CD4-positive, alpha-beta T cell (primary cell): ENCODE measurements at regions not wholly inside any gene's neighbourhood (a gene's known extent, or its start where the extent isn't known, plus 50 kb on each side); places are given as distances from the start of the nearest gene placed in this dataset.

Experiments
- ATAC-seq: fragments of 200-7000 bp; cut with Tn5 transposase; one replicate; pipeline ENCODE4 v1.10.0; 2022; ENCODE audit warnings: mild to moderate bottlenecking; ENCODE audit not compliant: poor library complexity
- CTCF ChIA-PET: fragments of 350-600 bp; sonication (Branson Sonifier 250); formaldehyde crosslinking; loops from one replicate; lab custom pipeline; 2021; ENCODE audit warnings: antibody characterized with exemption, inconsistent platforms; lab: Charles Lee
- POLR2A ChIA-PET: fragments of 350-600 bp; sonication (Branson Sonifier 250); formaldehyde crosslinking; loops from one replicate; lab custom pipeline; 2021; ENCODE audit warnings: antibody characterized with exemption, inconsistent platforms; lab: Charles Lee
- DNase-seq, 14 experiments: peaks; one replicate each; pipeline ENCODE4 v3.0.0-alpha.2; 2013 to 2020; ENCODE audit warnings: mixed read lengths in 2 of 14
- H3K27ac ChIP-seq, 2 donors: one replicate each; pipeline versions ENCODE4 v1.5.1 to v1.7.0; 2013; ENCODE audit warnings: low read length in 2 of 2, low read depth in 1 of 2, mild to moderate bottlenecking in 1 of 2
- H3K27me3 ChIP-seq, 2 experiments: 1 replicate in 1 of 2; 2 replicates in 1 of 2; pipeline versions ENCODE4 v1.6.1 to v1.7.0; 2013; ENCODE audit warnings: low read length in 2 of 2, control low read depth in 1 of 2, mild to moderate bottlenecking in 1 of 2, moderate library complexity in 1 of 2; ENCODE audit not compliant: insufficient read depth in 2 of 2, control insufficient read depth in 1 of 2
- H3K36me3 ChIP-seq: one replicate; pipeline ENCODE4 v1.6.1; 2013; ENCODE audit warnings: low read length, control low read depth; ENCODE audit not compliant: insufficient read depth
- H3K4me1 ChIP-seq: one replicate; pipeline ENCODE4 v1.6.1; 2013; ENCODE audit warnings: low read length, control low read depth; ENCODE audit not compliant: insufficient read depth
- H3K4me3 ChIP-seq: one replicate; pipeline ENCODE4 v1.5.1; 2013; ENCODE audit warnings: mild to moderate bottlenecking, low read length, moderate library complexity
- H3K9me3 ChIP-seq, 2 experiments: 1 replicate in 1 of 2; 2 replicates in 1 of 2; pipeline versions ENCODE4 v1.6.1 to v1.7.0; 2013; ENCODE audit warnings: low read length in 2 of 2, mild to moderate bottlenecking in 2 of 2, control low read depth in 1 of 2, moderate library complexity in 1 of 2; ENCODE audit not compliant: control insufficient read depth in 1 of 2, insufficient read depth in 1 of 2
- H3K27ac Mint-ChIP-seq: one replicate; pipeline ENCODE4 v1.8.0; 2020; ENCODE audit warnings: mixed read lengths
- H3K27me3 Mint-ChIP-seq: one replicate; pipeline ENCODE4 v1.8.0; 2021; ENCODE audit warnings: mixed read lengths
- H3K36me3 Mint-ChIP-seq: one replicate; pipeline ENCODE4 v1.8.0; 2021; ENCODE audit warnings: low read depth, mixed read lengths
- H3K4me1 Mint-ChIP-seq: one replicate; pipeline ENCODE4 v1.8.0; 2021; ENCODE audit warnings: low read depth, mixed read lengths
- H3K4me3 Mint-ChIP-seq: one replicate; pipeline ENCODE4 v1.8.0; 2020; ENCODE audit warnings: mild to moderate bottlenecking, mixed read lengths
- H3K9me3 Mint-ChIP-seq: one replicate; pipeline ENCODE4 v1.8.0; 2020; ENCODE audit warnings: mixed read lengths
- intact Hi-C, 2 experiments: fragments of 100-400 bp; cut with DNase I in 1 of 2; cut with micrococcal nuclease in 1 of 2; formaldehyde crosslinking; loops; one replicate each; pipeline versions ENCODE4 v1.15.1 to v1.9.0; 2023 to 2025; cut with DNase I, micrococcal nuclease
- TF ChIP-seq, protein P1 (sequence below): fragments of 200-600 bp; IDR thresholded peaks from one replicate; pipeline ENCODE4 v1.8.0; 2022; ENCODE audit warnings: antibody characterized with exemption, mild to moderate bottlenecking

DNA sequence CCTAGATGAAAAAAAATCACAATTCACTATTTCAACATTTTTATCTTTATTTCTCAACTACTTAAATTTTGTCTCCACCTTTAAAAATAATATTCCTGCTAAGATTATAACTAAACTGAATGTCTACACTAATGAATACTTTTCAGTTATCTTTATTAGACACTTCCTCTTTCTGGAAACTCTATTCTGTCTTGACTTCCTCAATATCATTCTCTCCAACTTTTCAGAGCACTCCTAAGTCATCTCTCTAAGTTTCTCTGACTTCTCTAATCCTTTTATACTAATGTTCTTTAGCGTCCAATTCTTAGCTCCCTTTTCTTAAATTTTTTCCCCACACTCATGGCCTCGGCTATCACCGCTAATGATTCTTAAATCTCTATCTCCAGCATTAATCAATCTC, 374.2 kb downstream of the FBXO8 start:
- Histone ChIP-seq H3K27me3 (no peaks in the 10 kb centered on the region), H3K4me3 (no peak overlapping the region), H3K4me1 (no peaks in the 10 kb centered on the region), H3K9me3 (no peaks in the 10 kb centered on the region), H3K36me3 (no peaks in the 10 kb centered on the region), H3K27ac (no peak overlapping the region)
- ChIA-PET CTCF (no interaction called here), POLR2A (no interaction called here)
- DNase-seq (no peak), ATAC-seq (no peak)
- intact Hi-C loops: no loop called here
- Mint-ChIP-seq H3K4me1 (no peaks in the 10 kb centered on the region), H3K27me3 (no peaks in the 10 kb centered on the region), H3K27ac (no peak overlapping the region), H3K4me3 (no peak overlapping the region), H3K9me3 (no peaks in the 10 kb centered on the region), H3K36me3 (no peaks in the 10 kb centered on the region)
- TF ChIP-seq, protein P1, sequence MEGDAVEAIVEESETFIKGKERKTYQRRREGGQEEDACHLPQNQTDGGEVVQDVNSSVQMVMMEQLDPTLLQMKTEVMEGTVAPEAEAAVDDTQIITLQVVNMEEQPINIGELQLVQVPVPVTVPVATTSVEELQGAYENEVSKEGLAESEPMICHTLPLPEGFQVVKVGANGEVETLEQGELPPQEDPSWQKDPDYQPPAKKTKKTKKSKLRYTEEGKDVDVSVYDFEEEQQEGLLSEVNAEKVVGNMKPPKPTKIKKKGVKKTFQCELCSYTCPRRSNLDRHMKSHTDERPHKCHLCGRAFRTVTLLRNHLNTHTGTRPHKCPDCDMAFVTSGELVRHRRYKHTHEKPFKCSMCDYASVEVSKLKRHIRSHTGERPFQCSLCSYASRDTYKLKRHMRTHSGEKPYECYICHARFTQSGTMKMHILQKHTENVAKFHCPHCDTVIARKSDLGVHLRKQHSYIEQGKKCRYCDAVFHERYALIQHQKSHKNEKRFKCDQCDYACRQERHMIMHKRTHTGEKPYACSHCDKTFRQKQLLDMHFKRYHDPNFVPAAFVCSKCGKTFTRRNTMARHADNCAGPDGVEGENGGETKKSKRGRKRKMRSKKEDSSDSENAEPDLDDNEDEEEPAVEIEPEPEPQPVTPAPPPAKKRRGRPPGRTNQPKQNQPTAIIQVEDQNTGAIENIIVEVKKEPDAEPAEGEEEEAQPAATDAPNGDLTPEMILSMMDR: no peak

- ATAC-seq: no peak
- TF ChIP-seq, protein P1: no peak
- no peaks in the 10 kb centered on the region for H3K4me1 Mint-ChIP-seq
- intact Hi-C loops: no loop called here
- H3K27ac Mint-ChIP-seq: no peak overlapping the region
- Histone ChIP-seq H3K27ac (no peak overlapping the region), H3K9me3 (no peaks in the 10 kb centered on the region), H3K27me3 (no peaks in the 10 kb centered on the region), H3K36me3 (no peaks in the 10 kb centered on the region), H3K4me1 (no peaks in the 10 kb centered on the region), H3K4me3 (no peak overlapping the region)
- no peak for DNase-seq
- H3K27me3 Mint-ChIP-seq: no peaks in the 10 kb centered on the region
- ChIA-PET CTCF (no interaction called here), POLR2A (no interaction called here)
- H3K4me3 Mint-ChIP-seq: no peak overlapping the region
- no peaks in the 10 kb centered on the region for H3K36me3 Mint-ChIP-seq
- H3K9me3 Mint-ChIP-seq: no peaks in the 10 kb centered on the region
Measured at GRCh38 chr4:173899813-173900212, 369.8 kb upstream of the HAND2 start.

- TF ChIP-seq, protein P1: no peak
- H3K27ac ChIP-seq: no peak overlapping the region
- Mint-ChIP-seq H3K9me3 (peaks cover 21% of the 10 kb centered on the region), H3K27me3 (no peaks in the 10 kb centered on the region), H3K4me1 (no peaks in the 10 kb centered on the region), H3K4me3 (no peak overlapping the region), H3K27ac (no peak overlapping the region), H3K36me3 (no peaks in the 10 kb centered on the region)
- no peak for ATAC-seq
- CTCF ChIA-PET: no interaction called here
- no peaks in the 10 kb centered on the region for H3K27me3 ChIP-seq
- H3K4me3 ChIP-seq: no peak overlapping the region
- H3K9me3 ChIP-seq: peaks cover 0 to 9% of the 10 kb centered on the region in 2 experiments
- POLR2A ChIA-PET: no interaction called here
- DNase-seq: no peak
- no peaks in the 10 kb centered on the region for H3K4me1 ChIP-seq
- intact Hi-C loops: no loop called here
- H3K36me3 ChIP-seq: no peaks in the 10 kb centered on the region
Measured at GRCh38 chr4:173891072-173891471, 361.0 kb upstream of the HAND2 start.
